ENCODE measurements at regions not wholly inside any gene's neighbourhood (a gene's known extent, or its start where the extent isn't known, plus 50 kb on each side); places are given as distances from the start of the nearest gene placed in this dataset.

- no peak for TF ChIP-seq CTCF (IDR thresholded peaks at IDR 0.05)
- no peak for TF ChIP-seq POLR2A (IDR thresholded peaks at IDR 0.05)
These were observed 453.8 kb upstream of the ZNF608 start for GRCh38 chr5:125199968-125200865.
